ENCODE measurements at regions not wholly inside any gene's neighbourhood (a gene's known extent, or its start where the extent isn't known, plus 50 kb on each side); places are given as distances from the start of the nearest gene placed in this dataset.

DNA sequence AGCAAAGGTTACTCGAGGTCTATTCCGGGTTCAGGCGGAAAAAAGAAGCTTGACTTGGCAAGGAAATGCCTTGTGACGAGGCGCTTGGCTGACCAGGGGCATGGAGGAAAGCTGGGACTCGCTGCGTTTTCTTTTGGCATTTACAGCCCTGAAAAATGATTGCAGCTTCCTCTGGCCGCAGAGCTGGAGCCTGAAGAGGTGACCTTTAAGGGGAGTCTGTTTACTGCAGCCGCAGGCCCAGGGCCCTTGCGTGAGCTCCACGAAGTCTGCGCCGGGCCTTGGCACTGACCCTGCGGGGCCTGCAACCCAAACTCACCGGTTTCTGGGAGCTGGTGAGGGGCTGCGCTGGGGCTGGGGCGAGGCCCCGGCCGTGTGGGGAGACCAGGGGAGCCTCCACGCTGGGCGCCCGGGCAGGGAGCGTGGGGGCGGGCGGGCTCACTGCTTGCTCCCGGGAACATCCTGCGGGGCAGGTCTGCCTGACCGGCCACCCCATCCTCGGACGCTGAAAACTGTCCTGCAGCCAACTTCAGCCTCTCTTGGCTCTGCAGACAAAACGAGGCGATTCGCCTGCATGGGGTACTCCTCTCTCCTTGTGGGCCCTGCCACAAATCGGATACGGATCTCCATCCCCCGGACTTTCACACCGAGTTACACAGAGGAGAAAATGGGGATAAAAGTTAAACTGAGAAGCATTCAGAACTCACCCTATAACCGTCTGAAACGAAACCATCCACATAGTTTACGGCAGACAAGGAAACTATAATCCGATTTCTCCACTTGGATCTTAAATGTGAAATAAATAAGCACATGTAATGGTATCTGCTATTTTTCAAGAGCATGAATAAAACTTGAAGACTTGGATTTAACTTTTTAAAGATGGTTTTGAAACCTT, 206.3 kb upstream of the FOXF1 start:
- TF ChIP-seq EZH2phosphoT487 (IDR thresholded peaks at IDR 0.05; ENCODE audit: borderline replicate concordance): no peak
- no peak for TF ChIP-seq CEBPB (IDR thresholded peaks at IDR 0.05; ENCODE audit: low read depth)
- no peak for TF ChIP-seq ZNF274 (IDR thresholded peaks at IDR 0.05; ENCODE audit: low read depth, low read length)
- TF ChIP-seq ATF3 (IDR thresholded peaks at IDR 0.05): no peak
- no peak for TF ChIP-seq JUND (IDR thresholded peaks at IDR 0.05)
- no peak for TF ChIP-seq SP1 (IDR thresholded peaks at IDR 0.05; ENCODE audit: low read depth)
- no peak for TF ChIP-seq ZBTB33 (IDR thresholded peaks at IDR 0.05; ENCODE audit: extremely low read depth, insufficient replicate concordance, low read length)
- no peak for TF ChIP-seq SRF (IDR thresholded peaks at IDR 0.05; ENCODE audit: low read depth)
- TF ChIP-seq POLR2A (IDR thresholded peaks at IDR 0.05; ENCODE audit: borderline replicate concordance, extremely low read depth, insufficient read depth, insufficient read length): no peak
- no peak for TF ChIP-seq YY1 (IDR thresholded peaks at IDR 0.05; ENCODE audit: extremely low read depth, insufficient replicate concordance, low read depth, low read length)
- TF ChIP-seq ELF1 (IDR thresholded peaks at IDR 0.05; ENCODE audit: borderline replicate concordance, low read depth): no peak
- TF ChIP-seq RAD21 (IDR thresholded peaks at IDR 0.05; ENCODE audit: low read depth): no peak
- intact Hi-C loops (cut with micrococcal nuclease): no loop called here
- CTCF ChIA-PET: interaction anchor here (0.8 to 0.9 kb wide), 2 partner anchors 51 to 214 kb away, joined by 3 to 4 read pairs; no protein-coding TSS in a partner anchor
- Histone ChIP-seq H3K36me3 (ENCODE audit: control insufficient read depth in 1 of 2, insufficient read depth in 2 of 2, low read length in 2 of 2) (no peaks in the 10 kb centered on the region), H3K9ac (ENCODE audit: low read length) (no peak overlapping the region), H3K4me3 (replicated peaks in 1 of 2; ENCODE audit: low read depth in 1 of 2, low read length in 2 of 2) (no peak overlapping the region), H3K9me2 (ENCODE audit: insufficient read depth) (no peaks in the 10 kb centered on the region), H3K79me2 (ENCODE audit: insufficient read depth, low read length) (no peaks in the 10 kb centered on the region), H3K4me2 (ENCODE audit: low read length) (no peak overlapping the region), H3K27me3 (ENCODE audit: insufficient read depth, low read length) (peaks cover 7% of the 10 kb centered on the region; the same call in 1 of the 2 replicates), H3K9me3 (ENCODE audit: control insufficient read depth in 1 of 2, insufficient read depth in 1 of 2, low read depth in 1 of 2, low read length in 2 of 2) (no peaks in the 10 kb centered on the region), H4K20me1 (ENCODE audit: insufficient read depth) (no peaks in the 10 kb centered on the region), H2AFZ (ENCODE audit: low read depth, low read length, poor library complexity, severe bottlenecking) (no peak overlapping the region), H3K4me1 (ENCODE audit: control insufficient read depth in 1 of 2, insufficient read depth in 2 of 2, low read length in 2 of 2) (peaks cover 3 to 10% of the 10 kb centered on the region in 2 experiments; a peak in 3 of 4 replicates), H3K27ac (ENCODE audit: low read depth, low read length) (no peak overlapping the region)
- ATAC-seq: no peak
- BruUV-seq (replicated peaks): no TSS peak
- no peak for DNase-seq (ENCODE audit: low read depth, low spot score)
- POLR2A ChIA-PET: no interaction called here
- RAD21 ChIA-PET (ENCODE audit: low non-redundant PET in 1 of 2, low total read pairs in 2 of 2, uncharacterized antibody in 2 of 2, unreplicated experiment in 2 of 2): no interaction called here
